ENCODE measurements at regions not wholly inside any gene's neighbourhood (a gene's known extent, or its start where the extent isn't known, plus 50 kb on each side); places are given as distances from the start of the nearest gene placed in this dataset.

GRCh38 chr12:107439026-107439738, 246.4 kb upstream of the PWP1 start:
- TF ChIP-seq FOXP2 (optimal IDR thresholded peaks at IDR 0.05; ENCODE audit: borderline replicate concordance, extremely low read depth, extremely low read length, insufficient read depth) (no peak), TAF1 (IDR thresholded peaks at IDR 0.05; ENCODE audit: borderline replicate concordance, insufficient read depth, low read length) (no peak), SIN3A (IDR thresholded peaks at IDR 0.05; ENCODE audit: borderline replicate concordance, insufficient read depth, low read length) (no peak), REST (IDR thresholded peaks at IDR 0.05; ENCODE audit: insufficient read depth in 1 of 2, low read depth in 2 of 2, low read length in 2 of 2) (no peak), POLR2AphosphoS5 (IDR thresholded peaks at IDR 0.05; ENCODE audit: low read depth, low read length) (no peak)

DNA sequence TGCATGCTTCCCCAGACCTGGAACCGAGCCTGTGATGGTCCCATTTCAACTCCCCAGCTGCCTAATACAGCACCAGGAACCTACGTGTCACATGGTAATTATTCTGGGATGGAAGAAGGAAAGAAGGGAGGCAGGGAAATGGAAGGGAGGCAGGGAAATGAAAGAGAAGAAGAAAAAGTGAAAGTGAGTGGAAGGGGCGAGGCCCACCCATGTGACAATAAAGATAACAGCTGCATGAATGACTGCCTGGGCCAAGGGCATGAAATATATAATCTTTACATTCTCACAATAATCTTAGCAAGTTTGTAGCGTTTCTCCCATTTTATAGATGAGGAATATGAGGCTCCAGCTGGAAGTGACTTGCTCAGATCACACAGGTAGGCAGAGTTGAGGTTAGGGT, 245.0 kb upstream of the PWP1 start:
- no peak for TF ChIP-seq REST (IDR thresholded peaks at IDR 0.05; ENCODE audit: insufficient read depth in 1 of 2, low read depth in 2 of 2, low read length in 2 of 2)
- no peak for TF ChIP-seq POLR2AphosphoS5 (IDR thresholded peaks at IDR 0.05; ENCODE audit: low read depth, low read length)
- no peak for TF ChIP-seq TAF1 (IDR thresholded peaks at IDR 0.05; ENCODE audit: borderline replicate concordance, insufficient read depth, low read length)
- TF ChIP-seq FOXP2 (optimal IDR thresholded peaks at IDR 0.05; ENCODE audit: borderline replicate concordance, extremely low read depth, extremely low read length, insufficient read depth) = no peak
- no peak for TF ChIP-seq SIN3A (IDR thresholded peaks at IDR 0.05; ENCODE audit: borderline replicate concordance, insufficient read depth, low read length)

DNA sequence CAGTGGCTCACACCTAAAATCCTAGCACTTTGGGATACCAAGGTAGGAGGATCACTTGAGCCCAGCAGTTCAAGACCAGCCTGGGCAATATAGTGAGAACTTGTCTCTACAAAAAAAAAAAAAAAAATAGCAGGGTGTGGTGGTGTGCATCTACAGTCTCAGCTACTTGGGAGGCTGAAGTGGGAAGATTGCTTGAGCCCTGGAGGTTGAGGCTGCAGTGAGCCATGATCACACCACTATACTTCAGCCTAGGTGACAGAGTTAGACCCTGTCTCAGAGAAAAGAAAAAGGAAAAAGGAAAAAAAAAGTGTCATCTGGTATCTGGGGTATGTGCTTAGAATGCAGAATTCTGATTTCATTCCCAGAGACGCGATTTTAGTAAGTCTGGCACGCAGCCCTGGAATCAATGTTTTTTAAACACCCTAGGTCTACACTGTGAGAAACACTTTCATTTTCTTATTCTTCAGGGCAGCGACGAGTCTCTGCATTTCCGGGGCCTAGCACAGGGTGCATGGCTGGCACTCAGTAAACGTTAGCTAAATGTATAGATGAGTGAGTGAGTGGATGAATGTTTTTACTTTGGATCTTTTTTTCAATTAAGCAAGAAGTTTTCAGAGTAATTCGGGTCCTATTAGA, 243.8 kb upstream of the PWP1 start:
- TF ChIP-seq SIN3A (IDR thresholded peaks at IDR 0.05; ENCODE audit: borderline replicate concordance, insufficient read depth, low read length) (no peak), FOXP2 (optimal IDR thresholded peaks at IDR 0.05; ENCODE audit: borderline replicate concordance, extremely low read depth, extremely low read length, insufficient read depth) (no peak), REST (IDR thresholded peaks at IDR 0.05; ENCODE audit: insufficient read depth in 1 of 2, low read depth in 2 of 2, low read length in 2 of 2) (no peak), TAF1 (IDR thresholded peaks at IDR 0.05; ENCODE audit: borderline replicate concordance, insufficient read depth, low read length) (no peak), POLR2AphosphoS5 (IDR thresholded peaks at IDR 0.05; ENCODE audit: low read depth, low read length) (no peak)

DNA sequence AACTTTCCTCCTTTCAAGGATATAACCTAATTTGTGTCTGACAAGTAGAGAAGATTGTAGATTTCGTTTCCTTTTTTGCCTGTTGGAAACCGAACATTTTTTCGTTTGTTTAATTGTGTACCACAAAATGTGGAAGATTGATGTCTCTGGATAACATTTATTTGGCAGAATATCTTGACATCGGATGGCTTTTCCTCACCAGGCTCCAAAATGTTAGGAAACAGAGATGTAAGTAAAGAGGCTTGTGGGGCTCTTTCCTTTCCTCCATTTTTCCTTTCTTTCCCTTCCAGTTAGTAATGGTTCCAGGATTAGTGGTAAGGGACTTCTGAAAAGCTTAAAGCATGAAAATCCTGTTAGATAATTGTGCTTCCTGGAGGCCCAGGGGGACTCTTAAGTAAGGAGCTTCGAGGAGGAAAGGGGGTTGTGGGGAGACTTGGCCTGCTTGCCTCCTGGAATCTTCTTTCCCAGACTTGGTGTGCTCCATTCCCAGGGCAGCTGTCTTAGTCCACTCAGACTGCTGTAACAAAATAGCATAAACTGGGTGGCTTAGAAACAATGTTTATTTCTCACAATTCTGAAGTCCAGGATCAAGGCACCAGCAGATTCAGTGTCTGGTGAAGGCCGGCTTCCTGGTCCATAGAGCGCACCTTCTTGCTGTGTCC, 243.1 kb upstream of the PWP1 start:
- no peak for TF ChIP-seq SIN3A (IDR thresholded peaks at IDR 0.05; ENCODE audit: borderline replicate concordance, insufficient read depth, low read length)
- no peak for TF ChIP-seq POLR2AphosphoS5 (IDR thresholded peaks at IDR 0.05; ENCODE audit: low read depth, low read length)
- TF ChIP-seq FOXP2 (optimal IDR thresholded peaks at IDR 0.05; ENCODE audit: borderline replicate concordance, extremely low read depth, extremely low read length, insufficient read depth) = no peak
- TF ChIP-seq TAF1 (IDR thresholded peaks at IDR 0.05; ENCODE audit: borderline replicate concordance, insufficient read depth, low read length) = no peak

DNA sequence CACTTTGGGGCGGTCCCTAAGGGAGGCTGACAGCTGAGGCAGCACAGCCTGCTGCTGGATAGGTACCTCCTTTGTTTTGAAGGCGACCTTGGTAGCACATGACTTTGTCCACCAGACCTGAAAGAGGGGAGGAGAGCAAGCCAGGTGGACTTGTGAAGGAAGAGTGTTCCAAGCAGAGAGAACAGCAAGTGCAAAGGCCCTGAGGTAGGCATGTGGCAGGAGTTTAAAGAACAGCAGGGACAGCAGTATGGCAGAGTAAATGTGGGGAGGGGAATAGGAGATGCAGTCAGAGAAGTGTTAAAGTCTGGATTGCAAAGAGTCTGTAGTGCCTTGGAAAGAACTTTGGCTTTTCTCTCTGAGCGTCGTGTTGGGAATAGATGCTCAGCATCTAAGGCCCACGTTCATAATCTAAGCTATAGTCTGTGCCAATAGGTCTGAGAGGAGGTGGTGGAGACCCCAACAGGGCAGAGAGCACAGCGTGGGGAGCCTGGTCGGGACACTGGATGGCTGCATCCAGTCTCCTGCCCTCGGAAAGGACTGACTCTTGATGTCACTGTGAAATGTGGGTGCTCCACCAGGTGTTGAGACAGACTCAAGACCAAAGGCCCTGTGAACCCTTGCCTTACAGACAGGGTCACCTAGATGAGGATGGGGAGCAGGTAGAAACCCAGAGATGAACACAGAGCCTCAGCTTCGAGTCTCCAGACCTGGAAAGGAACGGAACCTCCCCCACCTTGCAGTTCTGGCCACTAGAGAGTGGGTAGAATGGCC, 242.1 kb upstream of the PWP1 start:
- TF ChIP-seq FOXP2 (optimal IDR thresholded peaks at IDR 0.05; ENCODE audit: borderline replicate concordance, extremely low read depth, extremely low read length, insufficient read depth) (no peak), TAF1 (IDR thresholded peaks at IDR 0.05; ENCODE audit: borderline replicate concordance, insufficient read depth, low read length) (no peak), POLR2AphosphoS5 (IDR thresholded peaks at IDR 0.05; ENCODE audit: low read depth, low read length) (no peak), SIN3A (IDR thresholded peaks at IDR 0.05; ENCODE audit: borderline replicate concordance, insufficient read depth, low read length) (no peak), REST (IDR thresholded peaks at IDR 0.05; ENCODE audit: insufficient read depth in 1 of 2, low read depth in 2 of 2, low read length in 2 of 2) (no peak)
